HG02852 (cell line): ENCODE measurements at regions not wholly inside any gene's neighbourhood (a gene's known extent, or its start where the extent isn't known, plus 50 kb on each side); places are given as distances from the start of the nearest gene placed in this dataset.

ENCODE experiments used
- ATAC-seq: cut with Tn5 transposase; IDR thresholded peaks from one replicate; pipeline ENCODE4 v1.9.1; 2021; ENCODE audit warnings: mild to moderate bottlenecking, moderate library complexity; ENCODE audit not compliant: unreplicated experiment

DNA sequence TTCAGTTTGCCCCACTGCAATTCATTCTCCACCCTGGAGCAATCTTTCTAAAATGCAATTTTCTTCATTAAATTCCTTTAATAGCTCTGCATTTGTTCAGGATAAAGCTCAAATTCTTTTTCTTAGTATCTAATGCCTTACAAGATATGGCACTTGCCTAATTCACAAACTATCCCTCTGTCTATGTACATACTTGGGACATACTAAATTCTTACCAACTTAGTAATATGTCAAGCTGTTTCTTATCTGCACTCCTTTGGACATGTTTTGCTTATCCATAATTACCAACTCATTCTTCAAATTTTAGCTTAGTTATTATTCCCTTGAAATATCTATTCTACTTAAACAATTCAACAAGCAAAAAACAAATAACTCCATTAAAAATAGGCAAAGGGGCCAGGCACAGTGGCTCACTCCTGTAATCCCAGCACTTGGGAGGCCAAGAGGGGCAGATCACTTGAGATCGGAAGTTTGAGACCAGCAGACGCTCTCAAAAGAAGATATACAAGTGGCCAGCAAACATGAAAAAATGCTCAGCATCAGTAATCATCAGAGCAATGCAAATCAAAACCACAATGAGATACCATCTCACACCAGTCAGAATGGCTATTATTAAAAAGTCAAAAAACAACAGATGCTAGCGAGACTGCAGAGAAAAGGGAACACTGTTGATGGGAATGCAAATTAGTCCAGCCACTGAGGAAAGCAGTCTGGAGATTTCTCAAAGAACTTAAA, 96.9 kb downstream of the FAM76B start:
- ATAC-seq: peak; percentile 56

DNA sequence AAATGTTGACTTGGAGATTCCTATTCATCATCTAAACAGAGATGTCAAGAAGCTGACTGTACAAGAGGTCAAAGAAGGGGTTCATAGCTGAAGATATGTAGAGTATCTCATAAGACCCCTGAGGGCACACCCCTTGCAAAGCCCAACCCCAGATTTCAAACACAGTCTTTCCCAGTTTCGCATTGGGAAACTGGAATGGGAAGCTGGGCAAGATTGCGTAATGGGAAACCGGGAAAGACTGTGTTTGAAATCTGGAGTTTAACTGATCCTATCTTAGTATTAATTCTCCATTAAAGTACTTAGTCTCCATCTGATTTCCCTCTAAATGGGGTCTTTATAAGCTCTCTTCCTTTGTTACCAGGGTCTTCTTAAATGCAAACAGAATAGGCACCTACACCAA, 99.5 kb downstream of the FAM76B start:
- no peak for ATAC-seq

DNA sequence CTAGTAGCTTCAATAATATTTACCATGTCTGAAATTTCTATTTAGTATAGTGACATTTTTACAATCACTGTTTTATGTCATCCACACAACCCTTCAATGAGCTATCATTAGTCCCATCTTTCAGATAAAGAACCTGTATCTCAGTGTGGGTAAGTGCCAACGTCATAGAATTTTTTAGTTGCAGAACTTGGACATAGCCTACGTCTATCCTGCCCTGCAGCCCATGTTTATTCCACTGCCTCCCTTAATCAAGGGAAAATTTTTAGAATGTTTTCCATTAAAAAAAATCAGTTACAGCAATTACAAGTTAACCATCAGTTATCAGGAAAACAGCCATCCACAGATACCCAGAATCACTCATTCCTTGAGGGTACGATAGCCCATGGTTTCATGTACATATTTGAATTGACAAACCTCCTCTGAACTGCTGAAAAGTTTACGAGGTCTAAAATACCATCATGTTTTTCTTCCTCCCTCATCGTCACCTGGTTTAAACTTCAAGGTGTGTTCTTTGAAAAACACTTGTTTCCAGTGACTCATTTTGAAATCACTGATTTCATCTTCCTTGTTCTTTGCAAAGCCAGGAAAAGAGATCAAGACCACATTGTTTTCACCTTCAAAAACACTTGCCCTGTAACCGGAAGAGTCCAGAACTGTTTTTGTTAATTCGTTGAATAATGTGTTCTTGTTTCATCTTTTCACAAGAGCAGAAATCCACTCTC, 100.9 kb downstream of the FAM76B start:
- no peak for ATAC-seq

DNA sequence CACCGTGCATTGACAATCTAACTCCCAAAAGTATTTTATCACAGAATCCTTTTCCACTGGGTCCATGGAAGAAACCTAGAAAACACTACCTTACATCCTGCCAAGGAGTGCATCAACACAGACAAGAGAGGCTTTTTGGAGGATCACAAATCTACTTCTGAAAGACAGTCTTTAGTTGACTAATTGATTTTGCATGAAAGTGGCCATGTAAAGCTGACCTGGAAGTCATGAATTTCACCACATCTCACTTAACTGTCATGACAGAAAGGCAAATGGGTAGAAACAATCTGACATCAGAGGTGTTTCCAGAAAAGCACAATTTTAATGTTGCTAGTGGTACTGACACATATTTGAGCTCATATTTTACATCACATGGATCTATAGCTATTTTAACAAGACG, 101.6 kb downstream of the FAM76B start:
- no peak for ATAC-seq

- ATAC-seq: no peak
Observed at GRCh38 chr11:95686265-95686664, 103.3 kb downstream of the FAM76B start.

DNA sequence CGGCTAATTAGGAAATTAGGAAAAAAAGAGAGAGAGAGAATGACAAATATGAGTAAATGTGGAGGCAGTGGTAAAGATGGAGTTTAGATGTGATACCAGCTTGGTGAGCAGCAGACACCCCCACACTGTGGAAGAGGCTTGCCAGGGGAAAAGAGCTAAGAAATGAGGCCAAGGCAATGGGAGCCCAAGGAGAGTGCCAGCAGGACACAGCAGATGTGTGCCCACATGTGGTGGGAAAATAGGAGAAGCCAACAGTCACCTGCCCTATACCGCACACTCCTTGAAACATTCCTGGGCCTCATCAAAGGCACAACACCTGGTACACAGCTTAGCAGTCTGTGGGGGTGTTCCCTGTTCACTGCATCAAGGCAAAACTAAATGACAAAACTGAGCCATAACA, 104.9 kb downstream of the FAM76B start:
- ATAC-seq: no peak

DNA sequence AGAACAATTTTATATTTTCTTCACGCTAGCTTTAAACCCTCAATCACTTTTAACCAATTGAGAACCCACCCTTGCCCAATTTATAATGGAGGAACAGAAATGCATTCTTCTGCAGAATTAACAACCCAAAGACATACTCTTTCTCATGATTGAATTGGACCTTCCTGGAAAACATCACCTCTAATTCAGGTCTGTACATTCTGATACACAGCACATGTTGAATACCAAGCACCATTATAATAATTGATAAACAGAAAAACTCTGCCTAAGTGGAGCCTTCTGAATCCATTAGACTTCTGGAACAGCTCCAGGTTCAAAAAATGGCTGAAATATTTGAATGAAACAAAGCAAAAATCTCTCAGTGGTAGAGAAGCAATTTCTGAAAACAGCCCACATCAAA, 105.4 kb downstream of the FAM76B start:
- no peak for ATAC-seq

DNA sequence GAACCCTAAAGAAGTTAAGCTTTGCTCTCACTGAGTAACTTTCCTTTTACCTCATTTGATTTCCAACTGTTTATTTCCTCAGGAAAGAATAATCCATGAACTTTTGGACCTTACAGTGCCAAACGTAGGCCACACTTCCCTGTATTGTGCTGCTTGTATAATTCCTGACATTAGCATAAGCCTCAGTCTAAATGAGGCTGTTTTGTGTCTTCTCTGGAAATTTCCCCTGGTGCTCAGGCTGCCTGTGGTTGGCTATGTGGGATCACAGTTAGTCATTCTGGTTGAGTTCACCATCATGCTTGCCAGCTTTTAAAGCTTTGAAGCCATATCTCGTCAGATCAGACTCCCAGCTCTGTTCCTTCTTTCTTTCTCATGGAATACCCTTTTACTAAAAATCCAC, 107.0 kb downstream of the FAM76B start:
- ATAC-seq: peak; percentile 36

GRCh38 chr11:95680169-95680929, 109.2 kb downstream of the FAM76B start:
- ATAC-seq: peak; percentile 88

GRCh38 chr11:95678988-95679387, 110.6 kb downstream of the FAM76B start:
- no peak for ATAC-seq

- ATAC-seq: no peak
Observed at GRCh38 chr11:95676308-95676707, 113.3 kb downstream of the FAM76B start.

DNA sequence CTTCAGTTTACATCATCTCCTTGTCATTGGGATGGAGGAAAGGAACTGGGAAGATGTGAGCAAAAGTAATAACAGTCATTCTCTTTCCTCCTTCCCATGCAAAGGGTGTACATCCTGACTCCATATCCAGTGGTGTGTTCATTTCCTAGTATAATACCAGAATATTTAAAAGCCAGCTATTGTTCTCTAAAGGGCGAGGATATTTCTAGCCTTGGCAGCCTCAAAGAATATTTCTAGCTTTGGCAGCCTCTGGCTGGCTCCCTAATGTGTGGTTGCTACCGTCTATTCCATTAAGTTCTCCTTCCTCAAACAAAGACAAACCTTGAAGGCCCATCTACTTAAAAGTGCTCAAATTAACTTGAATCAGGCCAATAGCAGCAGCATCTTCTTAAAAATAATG, 114.0 kb downstream of the FAM76B start:
- ATAC-seq: no peak

- ATAC-seq: no peak
Observed at GRCh38 chr11:95674657-95675358, 114.8 kb downstream of the FAM76B start.

DNA sequence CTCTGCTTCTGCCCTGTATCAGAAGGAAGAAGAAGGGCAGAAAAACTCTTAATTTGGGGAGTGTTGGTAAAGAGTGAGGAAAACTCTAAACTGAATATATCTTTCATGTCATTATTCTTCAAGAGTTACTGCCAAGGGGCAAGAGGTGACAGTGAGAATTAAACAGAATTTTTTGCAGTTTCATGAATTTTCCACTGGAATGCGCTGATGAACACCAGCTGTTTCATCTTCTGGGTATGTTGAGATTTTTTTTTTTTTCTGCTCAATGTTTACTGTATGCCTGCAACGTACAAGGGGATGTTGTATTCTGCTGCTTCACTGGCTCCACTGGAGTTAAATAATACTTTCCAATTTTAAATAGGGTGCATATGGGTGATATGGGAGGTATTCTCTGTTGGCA, 117.8 kb downstream of the FAM76B start:
- no peak for ATAC-seq

GRCh38 chr11:95668131-95668530, 121.5 kb downstream of the FAM76B start:
- no peak for ATAC-seq

GRCh38 chr11:95661162-95661561, 128.4 kb downstream of the FAM76B start:
- no peak for ATAC-seq

- ATAC-seq: no peak
Observed at GRCh38 chr11:95660038-95660437, 129.5 kb downstream of the FAM76B start.

- no peak for ATAC-seq
Observed at GRCh38 chr11:95659088-95659487, 130.5 kb downstream of the FAM76B start.

GRCh38 chr11:95655536-95655935, 134.0 kb downstream of the FAM76B start:
- no peak for ATAC-seq

- ATAC-seq: no peak
Observed at GRCh38 chr11:95653680-95654079, 135.9 kb downstream of the FAM76B start.

DNA sequence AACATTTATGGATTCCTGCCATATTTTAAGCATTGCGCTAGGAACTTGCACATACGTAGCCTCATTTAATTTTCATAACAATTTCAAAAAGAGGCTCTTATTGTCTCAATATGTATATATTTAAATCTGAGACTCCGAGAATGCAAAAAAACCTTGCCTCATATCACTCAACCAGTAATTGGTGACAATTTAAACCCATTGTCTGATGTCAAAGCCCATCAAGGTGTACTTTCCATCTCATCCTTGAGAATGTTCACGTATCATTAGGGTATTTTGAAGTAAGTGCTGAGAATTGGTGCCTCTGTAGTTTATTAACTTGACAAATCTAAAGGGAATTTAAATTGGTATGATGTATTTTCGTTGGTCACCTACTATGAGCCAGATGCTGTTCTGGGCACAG, 136.5 kb downstream of the FAM76B start:
- no peak for ATAC-seq
